GM23338 (cell line): ENCODE measurements at regions not wholly inside any gene's neighbourhood (a gene's known extent, or its start where the extent isn't known, plus 50 kb on each side); places are given as distances from the start of the nearest gene placed in this dataset.
"Not testable (repeated sequence)": the region's sequence is repeated elsewhere in the genome, so short reads cannot be mapped to it uniquely, and the experiment has no call there.

Experiments
- CREB1 ChIP-seq: fragments of 250-450 bp; sonication (Bioruptor Pico); IDR thresholded peaks from 2 replicates; pipeline ENCODE4 v1.5.0; 2020; ENCODE audit warnings: low read depth, mild to moderate bottlenecking, moderate library complexity
- CTCF ChIP-seq, 2 experiments: fragments of 200-600 bp in 1 of 2; sonication (generic) in 1 of 2; conservative IDR thresholded peaks; 2 replicates each; pipeline versions ENCODE4 v1.5.1 to v1.6.1; 2016 to 2017; ENCODE audit warnings: antibody characterized with exemption in 2 of 2, low read depth in 2 of 2, mild to moderate bottlenecking in 2 of 2, moderate library complexity in 1 of 2
- ETS1 ChIP-seq: IDR thresholded peaks from 2 replicates; pipeline ENCODE4 v1.6.1; 2016; ENCODE audit warnings: antibody characterized with exemption
- EZH2 ChIP-seq: fragments of 200-600 bp; sonication (generic); IDR thresholded peaks from one replicate; pipeline ENCODE4 v1.8.0; 2017; ENCODE audit warnings: antibody characterized with exemption, mild to moderate bottlenecking, low read depth; ENCODE audit not compliant: unreplicated experiment
- EZH2phosphoT487 ChIP-seq: fragments of 200-600 bp; sonication (generic); IDR thresholded peaks from one replicate; pipeline ENCODE4 v1.8.1; 2018; ENCODE audit warnings: antibody characterized with exemption; ENCODE audit not compliant: unreplicated experiment
- JUNB ChIP-seq: IDR thresholded peaks from one replicate; pipeline ENCODE4 v1.6.1; 2016; ENCODE audit warnings: antibody characterized with exemption; ENCODE audit not compliant: unreplicated experiment
- POLR2AphosphoS5 ChIP-seq: IDR thresholded peaks from 2 replicates; pipeline ENCODE4 v1.6.1; 2016; ENCODE audit warnings: antibody characterized with exemption, low read depth
- REST ChIP-seq: IDR thresholded peaks from one replicate; pipeline ENCODE4 v1.6.1; 2018; ENCODE audit warnings: antibody characterized with exemption; ENCODE audit not compliant: unreplicated experiment
- STAT1 ChIP-seq: IDR thresholded peaks from one replicate; pipeline ENCODE4 v1.6.1; 2016; ENCODE audit warnings: antibody characterized with exemption; ENCODE audit not compliant: unreplicated experiment

- TF ChIP-seq CTCF (conservative IDR thresholded peaks at IDR 0.05; ENCODE audit: low read depth in 2 of 2); POLR2AphosphoS5; EZH2phosphoT487; EZH2; CREB1 (CRISPR knock-in tag); JUNB; REST; ETS1; STAT1: not testable (repeated sequence)
Measured at GRCh38 chr2:142613193-142613592, 264.3 kb upstream of the KYNU start.
